CD4-positive, alpha-beta T cell (primary cell): ENCODE measurements at regions not wholly inside any gene's neighbourhood (a gene's known extent, or its start where the extent isn't known, plus 50 kb on each side); places are given as distances from the start of the nearest gene placed in this dataset.

Source experiments
- ATAC-seq: fragments of 200-7000 bp; cut with Tn5 transposase; one replicate; pipeline ENCODE4 v1.10.0; 2022; ENCODE audit warnings: mild to moderate bottlenecking; ENCODE audit not compliant: poor library complexity
- CTCF ChIA-PET: fragments of 350-600 bp; sonication (Branson Sonifier 250); formaldehyde crosslinking; loops from one replicate; lab custom pipeline; 2021; ENCODE audit warnings: antibody characterized with exemption, inconsistent platforms; lab: Charles Lee
- POLR2A ChIA-PET: fragments of 350-600 bp; sonication (Branson Sonifier 250); formaldehyde crosslinking; loops from one replicate; lab custom pipeline; 2021; ENCODE audit warnings: antibody characterized with exemption, inconsistent platforms; lab: Charles Lee
- DNase-seq, 14 experiments: peaks; one replicate each; pipeline ENCODE4 v3.0.0-alpha.2; 2013 to 2020; ENCODE audit warnings: mixed read lengths in 2 of 14
- H3K27ac ChIP-seq, 2 donors: one replicate each; pipeline versions ENCODE4 v1.5.1 to v1.7.0; 2013; ENCODE audit warnings: low read length in 2 of 2, low read depth in 1 of 2, mild to moderate bottlenecking in 1 of 2
- H3K27me3 ChIP-seq, 2 experiments: 1 replicate in 1 of 2; 2 replicates in 1 of 2; pipeline versions ENCODE4 v1.6.1 to v1.7.0; 2013; ENCODE audit warnings: low read length in 2 of 2, control low read depth in 1 of 2, mild to moderate bottlenecking in 1 of 2, moderate library complexity in 1 of 2; ENCODE audit not compliant: insufficient read depth in 2 of 2, control insufficient read depth in 1 of 2
- H3K36me3 ChIP-seq: one replicate; pipeline ENCODE4 v1.6.1; 2013; ENCODE audit warnings: low read length, control low read depth; ENCODE audit not compliant: insufficient read depth
- H3K4me1 ChIP-seq: one replicate; pipeline ENCODE4 v1.6.1; 2013; ENCODE audit warnings: low read length, control low read depth; ENCODE audit not compliant: insufficient read depth
- H3K4me3 ChIP-seq: one replicate; pipeline ENCODE4 v1.5.1; 2013; ENCODE audit warnings: mild to moderate bottlenecking, low read length, moderate library complexity
- H3K9me3 ChIP-seq, 2 experiments: 1 replicate in 1 of 2; 2 replicates in 1 of 2; pipeline versions ENCODE4 v1.6.1 to v1.7.0; 2013; ENCODE audit warnings: low read length in 2 of 2, mild to moderate bottlenecking in 2 of 2, control low read depth in 1 of 2, moderate library complexity in 1 of 2; ENCODE audit not compliant: control insufficient read depth in 1 of 2, insufficient read depth in 1 of 2
- H3K27ac Mint-ChIP-seq: one replicate; pipeline ENCODE4 v1.8.0; 2020; ENCODE audit warnings: mixed read lengths
- H3K27me3 Mint-ChIP-seq: one replicate; pipeline ENCODE4 v1.8.0; 2021; ENCODE audit warnings: mixed read lengths
- H3K36me3 Mint-ChIP-seq: one replicate; pipeline ENCODE4 v1.8.0; 2021; ENCODE audit warnings: low read depth, mixed read lengths
- H3K4me1 Mint-ChIP-seq: one replicate; pipeline ENCODE4 v1.8.0; 2021; ENCODE audit warnings: low read depth, mixed read lengths
- H3K4me3 Mint-ChIP-seq: one replicate; pipeline ENCODE4 v1.8.0; 2020; ENCODE audit warnings: mild to moderate bottlenecking, mixed read lengths
- H3K9me3 Mint-ChIP-seq: one replicate; pipeline ENCODE4 v1.8.0; 2020; ENCODE audit warnings: mixed read lengths
- intact Hi-C, 2 experiments: fragments of 100-400 bp; cut with DNase I in 1 of 2; cut with micrococcal nuclease in 1 of 2; formaldehyde crosslinking; loops; one replicate each; pipeline versions ENCODE4 v1.15.1 to v1.9.0; 2023 to 2025; cut with DNase I, micrococcal nuclease
- TF ChIP-seq, protein P1 (sequence below): fragments of 200-600 bp; IDR thresholded peaks from one replicate; pipeline ENCODE4 v1.8.0; 2022; ENCODE audit warnings: antibody characterized with exemption, mild to moderate bottlenecking

- Mint-ChIP-seq H3K4me3 (no peak overlapping the region), H3K27me3 (no peaks in the 10 kb centered on the region), H3K9me3 (no peaks in the 10 kb centered on the region), H3K27ac (no peak overlapping the region), H3K36me3 (no peaks in the 10 kb centered on the region), H3K4me1 (no peaks in the 10 kb centered on the region)
- Histone ChIP-seq H3K9me3 (no peaks in the 10 kb centered on the region), H3K4me3 (no peak overlapping the region), H3K36me3 (no peaks in the 10 kb centered on the region), H3K27me3 (no peaks in the 10 kb centered on the region), H3K4me1 (no peaks in the 10 kb centered on the region), H3K27ac (no peak overlapping the region)
- ChIA-PET CTCF (interaction anchor here (1.3 kb wide), 1 partner anchor 13 kb away, joined by 3 read pairs; no protein-coding TSS in a partner anchor), POLR2A (no interaction called here)
- TF ChIP-seq, protein P1, sequence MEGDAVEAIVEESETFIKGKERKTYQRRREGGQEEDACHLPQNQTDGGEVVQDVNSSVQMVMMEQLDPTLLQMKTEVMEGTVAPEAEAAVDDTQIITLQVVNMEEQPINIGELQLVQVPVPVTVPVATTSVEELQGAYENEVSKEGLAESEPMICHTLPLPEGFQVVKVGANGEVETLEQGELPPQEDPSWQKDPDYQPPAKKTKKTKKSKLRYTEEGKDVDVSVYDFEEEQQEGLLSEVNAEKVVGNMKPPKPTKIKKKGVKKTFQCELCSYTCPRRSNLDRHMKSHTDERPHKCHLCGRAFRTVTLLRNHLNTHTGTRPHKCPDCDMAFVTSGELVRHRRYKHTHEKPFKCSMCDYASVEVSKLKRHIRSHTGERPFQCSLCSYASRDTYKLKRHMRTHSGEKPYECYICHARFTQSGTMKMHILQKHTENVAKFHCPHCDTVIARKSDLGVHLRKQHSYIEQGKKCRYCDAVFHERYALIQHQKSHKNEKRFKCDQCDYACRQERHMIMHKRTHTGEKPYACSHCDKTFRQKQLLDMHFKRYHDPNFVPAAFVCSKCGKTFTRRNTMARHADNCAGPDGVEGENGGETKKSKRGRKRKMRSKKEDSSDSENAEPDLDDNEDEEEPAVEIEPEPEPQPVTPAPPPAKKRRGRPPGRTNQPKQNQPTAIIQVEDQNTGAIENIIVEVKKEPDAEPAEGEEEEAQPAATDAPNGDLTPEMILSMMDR: no peak
- ATAC-seq (no peak), DNase-seq (no peak)
- intact Hi-C loops: no loop called here
Observed at GRCh38 chr1:181202986-181203555, 114.6 kb downstream of the IER5 start.

GRCh38 chr1:181204530-181204929 lies 116.0 kb downstream of the IER5 start:
- POLR2A ChIA-PET: no interaction called here
- no peaks in the 10 kb centered on the region for H3K36me3 ChIP-seq
- intact Hi-C loops: no loop called here
- H3K4me1 Mint-ChIP-seq: no peaks in the 10 kb centered on the region
- no peaks in the 10 kb centered on the region for H3K27me3 Mint-ChIP-seq
- no peaks in the 10 kb centered on the region for H3K9me3 ChIP-seq
- H3K36me3 Mint-ChIP-seq: no peaks in the 10 kb centered on the region
- no peak overlapping the region for H3K27ac Mint-ChIP-seq
- no peak overlapping the region for H3K4me3 ChIP-seq
- no peak overlapping the region for H3K27ac ChIP-seq
- H3K9me3 Mint-ChIP-seq: no peaks in the 10 kb centered on the region
- DNase-seq (no peak), ATAC-seq (no peak)
- H3K4me3 Mint-ChIP-seq: no peak overlapping the region
- TF ChIP-seq, protein P1: no peak
- H3K4me1 ChIP-seq: no peaks in the 10 kb centered on the region
- CTCF ChIA-PET: no interaction called here
- H3K27me3 ChIP-seq: no peaks in the 10 kb centered on the region

- ATAC-seq: no peak
- POLR2A ChIA-PET: no interaction called here
- intact Hi-C loops: no loop called here
- H3K4me3 Mint-ChIP-seq: no peak overlapping the region
- CTCF ChIA-PET: no interaction called here
- no peaks in the 10 kb centered on the region for H3K9me3 Mint-ChIP-seq
- TF ChIP-seq, protein P1: no peak
- H3K9me3 ChIP-seq: no peaks in the 10 kb centered on the region
- no peak overlapping the region for H3K27ac Mint-ChIP-seq
- H3K36me3 Mint-ChIP-seq: no peaks in the 10 kb centered on the region
- no peak overlapping the region for H3K27ac ChIP-seq
- H3K4me1 ChIP-seq: no peaks in the 10 kb centered on the region
- H3K36me3 ChIP-seq: no peaks in the 10 kb centered on the region
- no peaks in the 10 kb centered on the region for H3K27me3 Mint-ChIP-seq
- no peak overlapping the region for H3K4me3 ChIP-seq
- no peaks in the 10 kb centered on the region for H3K27me3 ChIP-seq
- H3K4me1 Mint-ChIP-seq: no peaks in the 10 kb centered on the region
- no peak for DNase-seq
Observed at GRCh38 chr1:181205901-181206300, 117.4 kb downstream of the IER5 start.
